ENCODE measurements at regions not wholly inside any gene's neighbourhood (a gene's known extent, or its start where the extent isn't known, plus 50 kb on each side); places are given as distances from the start of the nearest gene placed in this dataset.

- no peaks in the 10 kb centered on the region for H3K4me1 ChIP-seq (replicated peaks)
- no peak for DNase-seq (ENCODE audit: low spot score)
- no peaks in the 10 kb centered on the region for H3K9me3 ChIP-seq
- no peak overlapping the region for H3K4me3 ChIP-seq
- no peaks in the 10 kb centered on the region for H3K27me3 ChIP-seq (replicated peaks; ENCODE audit: insufficient read depth)
- WGBS, result 81% methylated on average over 4 of the region's 4 CpGs
- TF ChIP-seq POLR2A (IDR thresholded peaks at IDR 0.05) (no peak), POLR2AphosphoS5 (IDR thresholded peaks at IDR 0.05) (no peak), CTCF (IDR thresholded peaks at IDR 0.05) (no peak)
- H3K27ac ChIP-seq, result no peak overlapping the region
- intact Hi-C loops (cut with DNase I), result no loop called here
- no peaks in the 10 kb centered on the region for H3K36me3 ChIP-seq
Observed at GRCh38 chr6:15894973-15895725, 232.3 kb upstream of the DTNBP1 start.

- Histone ChIP-seq H3K4me1 (replicated peaks) (no peaks in the 10 kb centered on the region), H3K27me3 (replicated peaks; ENCODE audit: insufficient read depth) (no peaks in the 10 kb centered on the region), H3K4me3 (no peak overlapping the region), H3K9me3 (no peaks in the 10 kb centered on the region), H3K27ac (no peak overlapping the region), H3K36me3 (no peaks in the 10 kb centered on the region)
- TF ChIP-seq POLR2A (IDR thresholded peaks at IDR 0.05) (no peak), POLR2AphosphoS5 (IDR thresholded peaks at IDR 0.05) (no peak), CTCF (IDR thresholded peaks at IDR 0.05) (peak in 1 of 4 experiments; percentile 24)
- 72% methylated on average over 5 of the region's 5 CpGs for WGBS
- intact Hi-C loops (cut with DNase I), result no loop called here
- no peak for DNase-seq (ENCODE audit: low spot score)
Observed at GRCh38 chr6:15893556-15894253, 230.9 kb upstream of the DTNBP1 start.

- 87% methylated on average over 1 of the region's 1 CpG for WGBS
Observed at GRCh38 chr6:15892369-15892768, 229.5 kb upstream of the DTNBP1 start.

GRCh38 chr6:15888798-15889772, 226.3 kb upstream of the DTNBP1 start:
- intact Hi-C loops (cut with DNase I), result no loop called here
- H3K27ac ChIP-seq, result no peak overlapping the region
- DNase-seq (ENCODE audit: low spot score), result no peak

More at GRCh38 chr6:15892369-15892768, 229.5 kb upstream of the DTNBP1 start:
- no peak for DNase-seq (ENCODE audit: low spot score)
- Histone ChIP-seq H3K36me3 (no peaks in the 10 kb centered on the region), H3K27ac (no peak overlapping the region), H3K4me3 (no peak overlapping the region), H3K4me1 (replicated peaks) (no peaks in the 10 kb centered on the region), H3K9me3 (no peaks in the 10 kb centered on the region), H3K27me3 (replicated peaks; ENCODE audit: insufficient read depth) (no peaks in the 10 kb centered on the region)
- intact Hi-C loops (cut with DNase I), result no loop called here
- TF ChIP-seq POLR2A (IDR thresholded peaks at IDR 0.05) (no peak), POLR2AphosphoS5 (IDR thresholded peaks at IDR 0.05) (no peak)

More at GRCh38 chr6:15888798-15889772, 226.3 kb upstream of the DTNBP1 start:
- Histone ChIP-seq H3K4me1 (replicated peaks) (no peaks in the 10 kb centered on the region), H3K27me3 (replicated peaks; ENCODE audit: insufficient read depth) (no peaks in the 10 kb centered on the region), H3K4me3 (no peak overlapping the region), H3K9me3 (no peaks in the 10 kb centered on the region), H3K36me3 (no peaks in the 10 kb centered on the region)
- no peak for TF ChIP-seq POLR2AphosphoS5 (IDR thresholded peaks at IDR 0.05)
- TF ChIP-seq POLR2A (IDR thresholded peaks at IDR 0.05), result no peak
- no peak for TF ChIP-seq CTCF (IDR thresholded peaks at IDR 0.05)
- 79% methylated on average over 10 of the region's 10 CpGs for WGBS

All from prostate gland (tissue), 2 donors.